ENCODE measurements at regions not wholly inside any gene's neighbourhood (a gene's known extent, or its start where the extent isn't known, plus 50 kb on each side); places are given as distances from the start of the nearest gene placed in this dataset.
"Not testable (repeated sequence)": the region's sequence is repeated elsewhere in the genome, so short reads cannot be mapped to it uniquely, and the experiment has no call there.

- in situ Hi-C loops (cut with HindIII; ENCODE audit: low pct_unique_long_range_greater_than_20kb, low sequenced_read_pairs), result no loop called here
Observed at GRCh38 chr5:130890610-130891009, 274.4 kb downstream of the HINT1 start.

GRCh38 chr5:130885691-130886090 lies 279.4 kb downstream of the HINT1 start:
- no peak for DNase-seq (ENCODE audit: low read depth, low spot score)
- in situ Hi-C loops (cut with HindIII; ENCODE audit: low pct_unique_long_range_greater_than_20kb, low sequenced_read_pairs), result no loop called here

More at GRCh38 chr5:130890610-130891009, 274.4 kb downstream of the HINT1 start:
- DNase-seq (ENCODE audit: low read depth, low spot score), result no peak

GRCh38 chr5:130885027-130885426 lies 280.0 kb downstream of the HINT1 start:
- no peak for DNase-seq (ENCODE audit: low read depth, low spot score)
- in situ Hi-C loops (cut with HindIII; ENCODE audit: low pct_unique_long_range_greater_than_20kb, low sequenced_read_pairs), result no loop called here

- DNase-seq (ENCODE audit: low read depth, low spot score), result no peak
- in situ Hi-C loops (cut with HindIII; ENCODE audit: low pct_unique_long_range_greater_than_20kb, low sequenced_read_pairs), result no loop called here
Observed at GRCh38 chr5:130884023-130884422, 281.0 kb downstream of the HINT1 start.

- in situ Hi-C loops (cut with HindIII; ENCODE audit: low pct_unique_long_range_greater_than_20kb, low sequenced_read_pairs), result no loop called here
- DNase-seq (ENCODE audit: low read depth, low spot score), result no peak
Observed at GRCh38 chr5:130875656-130876055, 289.4 kb downstream of the HINT1 start.

- in situ Hi-C loops (cut with HindIII; ENCODE audit: low pct_unique_long_range_greater_than_20kb, low sequenced_read_pairs), result no loop called here
- DNase-seq (ENCODE audit: low read depth, low spot score), result no peak
Observed at GRCh38 chr5:130874861-130875417, 290.1 kb downstream of the HINT1 start.

GRCh38 chr5:130871346-130872086 lies 293.5 kb downstream of the HINT1 start:
- in situ Hi-C loops (cut with HindIII; ENCODE audit: low pct_unique_long_range_greater_than_20kb, low sequenced_read_pairs), result no loop called here
- peak; percentile 66 for DNase-seq (ENCODE audit: low read depth, low spot score)

GRCh38 chr5:130870691-130871090 lies 294.4 kb downstream of the HINT1 start:
- in situ Hi-C loops (cut with HindIII; ENCODE audit: low pct_unique_long_range_greater_than_20kb, low sequenced_read_pairs), result no loop called here
- no peak for DNase-seq (ENCODE audit: low read depth, low spot score)

- DNase-seq (ENCODE audit: low read depth, low spot score), result no peak
- in situ Hi-C loops (cut with HindIII; ENCODE audit: low pct_unique_long_range_greater_than_20kb, low sequenced_read_pairs), result no loop called here
Observed at GRCh38 chr5:130868186-130868840, 296.7 kb downstream of the HINT1 start.

- in situ Hi-C loops (cut with HindIII; ENCODE audit: low pct_unique_long_range_greater_than_20kb, low sequenced_read_pairs), result no loop called here
- no peak for DNase-seq (ENCODE audit: low read depth, low spot score)
Observed at GRCh38 chr5:130845049-130845765, 319.8 kb downstream of the HINT1 start.

GRCh38 chr5:130836729-130837649 lies 328.1 kb downstream of the HINT1 start:
- peak; percentile 10 for DNase-seq (ENCODE audit: low read depth, low spot score)
- in situ Hi-C loops (cut with HindIII; ENCODE audit: low pct_unique_long_range_greater_than_20kb, low sequenced_read_pairs), result no loop called here

- in situ Hi-C loops (cut with HindIII; ENCODE audit: low pct_unique_long_range_greater_than_20kb, low sequenced_read_pairs); DNase-seq (ENCODE audit: low read depth, low spot score): not testable (repeated sequence)
Observed at GRCh38 chr5:130817598-130818384, 347.3 kb downstream of the HINT1 start.

- in situ Hi-C loops (cut with HindIII; ENCODE audit: low pct_unique_long_range_greater_than_20kb, low sequenced_read_pairs), result no loop called here
- no peak for DNase-seq (ENCODE audit: low read depth, low spot score)
Observed at GRCh38 chr5:130815246-130815645, 349.8 kb downstream of the HINT1 start.

GRCh38 chr5:130808691-130809090 lies 356.4 kb downstream of the HINT1 start:
- DNase-seq (ENCODE audit: low read depth, low spot score), result no peak
- in situ Hi-C loops (cut with HindIII; ENCODE audit: low pct_unique_long_range_greater_than_20kb, low sequenced_read_pairs), result no loop called here

- DNase-seq (ENCODE audit: low read depth, low spot score), result no peak
- in situ Hi-C loops (cut with HindIII; ENCODE audit: low pct_unique_long_range_greater_than_20kb, low sequenced_read_pairs), result no loop called here
Observed at GRCh38 chr5:130805648-130806047, 359.4 kb downstream of the HINT1 start.

GRCh38 chr5:130805036-130805435 lies 360.0 kb downstream of the HINT1 start:
- in situ Hi-C loops (cut with HindIII; ENCODE audit: low pct_unique_long_range_greater_than_20kb, low sequenced_read_pairs), result no loop called here
- DNase-seq (ENCODE audit: low read depth, low spot score), result no peak

GRCh38 chr5:130801963-130802362 lies 363.1 kb downstream of the HINT1 start:
- in situ Hi-C loops (cut with HindIII; ENCODE audit: low pct_unique_long_range_greater_than_20kb, low sequenced_read_pairs), result no loop called here
- DNase-seq (ENCODE audit: low read depth, low spot score), result no peak
